ENCODE measurements at regions not wholly inside any gene's neighbourhood (a gene's known extent, or its start where the extent isn't known, plus 50 kb on each side); places are given as distances from the start of the nearest gene placed in this dataset.

GRCh38 chr2:100749771-100750542 is 70.0 kb upstream of the NPAS2 start:
- no peak for TF ChIP-seq CTCF (IDR thresholded peaks at IDR 0.05 in 2 of 3, conservative IDR thresholded peaks at IDR 0.05 in 1 of 3; ENCODE audit: control insufficient read depth in 2 of 3, extremely low read depth in 1 of 3, insufficient read depth in 1 of 3, low read depth in 3 of 3, low read length in 3 of 3)
- TF ChIP-seq ZBTB33 (IDR thresholded peaks at IDR 0.05), result no peak
- TF ChIP-seq ETV6 (conservative IDR thresholded peaks at IDR 0.05 in 1 of 2, IDR thresholded peaks at IDR 0.05 in 1 of 2; ENCODE audit: borderline replicate concordance in 1 of 2, low read depth in 1 of 2), result no peak
- no peak for TF ChIP-seq EED (IDR thresholded peaks at IDR 0.05; ENCODE audit: low read depth)
- no peak for TF ChIP-seq SREBF1 (IDR thresholded peaks at IDR 0.05; ENCODE audit: low read length)
- no peak for TF ChIP-seq BMI1 (IDR thresholded peaks at IDR 0.05; ENCODE audit: borderline replicate concordance)
- TF ChIP-seq CHD2 (IDR thresholded peaks at IDR 0.05; ENCODE audit: borderline replicate concordance, low read depth, low read length), result no peak
- no peak for TF ChIP-seq POLR2A (IDR thresholded peaks at IDR 0.05; ENCODE audit: low read depth, low read length)
- TF ChIP-seq MEF2A (IDR thresholded peaks at IDR 0.05; ENCODE audit: insufficient read depth, low read depth, low read length), result no peak
- TF ChIP-seq EP300 (IDR thresholded peaks at IDR 0.05; ENCODE audit: borderline replicate concordance in 1 of 2, control insufficient read depth in 1 of 2, low read depth in 2 of 2, low read length in 2 of 2), result no peak
- no peak for TF ChIP-seq TAF1 (IDR thresholded peaks at IDR 0.05; ENCODE audit: borderline replicate concordance, low read depth, low read length)
- no peak for TF ChIP-seq RFX5 (IDR thresholded peaks at IDR 0.05; ENCODE audit: low read depth, low read length)
- TF ChIP-seq ATF3 (IDR thresholded peaks at IDR 0.05; ENCODE audit: borderline replicate concordance, extremely low read depth, low read depth, low read length), result no peak

Data from GM12878 (cell line).